SKM-1 (cell line): ENCODE measurements at regions not wholly inside any gene's neighbourhood (a gene's known extent, or its start where the extent isn't known, plus 50 kb on each side); places are given as distances from the start of the nearest gene placed in this dataset.
"Not testable (repeated sequence)": the region's sequence is repeated elsewhere in the genome, so short reads cannot be mapped to it uniquely, and the experiment has no call there.

Source experiments
- DNase-seq: peaks from one replicate; lab custom pipeline; 2025; ENCODE audit not compliant: unreplicated experiment; lab: John Stamatoyannopoulos, UW

GRCh38 chr3:6455031-6455430 is 405.9 kb upstream of the GRM7 start:
- DNase-seq: no peak

GRCh38 chr3:6467186-6467585 is 393.7 kb upstream of the GRM7 start:
- DNase-seq: no peak

- DNase-seq: no peak
These were observed 392.3 kb upstream of the GRM7 start for GRCh38 chr3:6468589-6468988.

DNA sequence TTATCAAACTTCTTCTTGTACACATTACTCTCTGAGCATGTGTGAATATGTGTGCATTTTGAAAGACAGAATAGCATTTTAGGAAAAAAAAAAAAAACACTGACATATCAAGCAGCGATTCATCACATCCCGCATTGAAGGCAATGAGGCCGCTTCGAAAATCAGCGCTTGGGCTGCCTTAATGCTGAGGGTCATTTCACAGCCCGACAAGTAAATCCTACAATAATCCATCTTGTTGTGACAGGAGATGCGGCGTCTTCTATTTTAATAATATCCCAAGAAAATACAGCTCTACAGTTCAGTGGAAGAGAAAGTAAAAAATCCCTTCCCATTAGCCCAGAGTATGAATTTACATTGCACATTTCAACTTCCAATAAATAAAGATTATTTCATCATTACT is 389.2 kb upstream of the GRM7 start:
- no peak for DNase-seq

DNA sequence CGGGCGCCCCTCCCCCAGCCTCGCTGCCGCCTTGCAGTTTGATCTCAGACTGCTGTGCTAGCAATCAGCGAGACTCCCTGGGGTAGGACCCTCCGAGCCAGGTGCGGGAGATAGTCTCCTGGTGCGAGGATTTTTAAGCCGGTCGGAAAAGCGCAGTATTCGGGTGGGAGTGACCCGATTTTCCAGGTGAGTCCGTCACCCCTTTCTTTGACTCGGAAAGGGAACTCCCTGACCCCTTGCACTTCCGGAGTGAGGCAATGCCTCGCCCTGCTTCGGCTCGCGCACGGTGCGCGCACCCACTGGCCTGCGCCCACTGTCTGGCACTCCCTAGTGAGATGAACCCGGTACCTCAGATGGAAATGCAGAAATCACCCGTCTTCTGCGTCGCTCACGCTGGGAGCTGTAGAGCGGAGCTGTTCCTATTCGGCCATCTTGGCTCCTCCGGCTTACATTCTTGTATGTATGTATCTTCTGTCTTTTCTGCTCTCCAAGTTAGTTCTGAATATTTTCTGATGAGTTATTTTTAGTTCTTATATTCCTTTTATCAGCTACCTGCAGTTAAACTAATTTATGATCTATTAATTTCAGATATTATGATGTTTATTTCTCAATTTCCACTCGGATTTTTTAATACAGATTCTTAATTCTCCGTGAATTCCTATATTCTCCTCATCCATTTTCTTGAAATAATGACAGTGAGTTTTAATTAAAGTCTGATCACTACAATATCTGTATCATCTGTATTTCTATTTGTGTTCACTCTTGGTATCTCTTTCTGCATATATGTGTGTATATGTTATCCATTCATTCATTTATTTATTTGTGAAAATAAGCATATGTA is 370.2 kb upstream of the GRM7 start:
- not testable (repeated sequence) for DNase-seq

GRCh38 chr3:6491768-6492167 is 369.1 kb upstream of the GRM7 start:
- DNase-seq: no peak

DNA sequence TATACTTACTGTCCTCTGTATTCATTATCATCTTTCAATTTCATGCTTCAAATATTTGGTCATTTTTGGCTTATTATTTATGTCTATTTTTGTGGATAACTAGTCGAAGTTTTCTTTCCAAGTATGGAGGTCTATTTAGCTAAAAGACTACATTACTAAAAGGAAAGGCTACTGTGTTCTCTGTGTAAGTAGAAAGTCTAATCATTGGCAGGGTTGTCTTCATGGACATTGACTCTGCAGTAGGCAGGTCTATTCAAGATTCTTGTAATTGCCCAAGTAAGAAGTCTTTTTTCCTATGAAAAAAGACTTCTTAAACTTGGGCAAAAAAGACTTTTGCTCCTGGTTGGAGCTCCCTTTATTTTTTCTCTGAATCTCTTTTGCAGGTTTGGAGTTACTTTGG is 368.6 kb upstream of the GRM7 start:
- DNase-seq: no peak

- not testable (repeated sequence) for DNase-seq
These were observed 362.0 kb upstream of the GRM7 start for GRCh38 chr3:6498944-6499343.

DNA sequence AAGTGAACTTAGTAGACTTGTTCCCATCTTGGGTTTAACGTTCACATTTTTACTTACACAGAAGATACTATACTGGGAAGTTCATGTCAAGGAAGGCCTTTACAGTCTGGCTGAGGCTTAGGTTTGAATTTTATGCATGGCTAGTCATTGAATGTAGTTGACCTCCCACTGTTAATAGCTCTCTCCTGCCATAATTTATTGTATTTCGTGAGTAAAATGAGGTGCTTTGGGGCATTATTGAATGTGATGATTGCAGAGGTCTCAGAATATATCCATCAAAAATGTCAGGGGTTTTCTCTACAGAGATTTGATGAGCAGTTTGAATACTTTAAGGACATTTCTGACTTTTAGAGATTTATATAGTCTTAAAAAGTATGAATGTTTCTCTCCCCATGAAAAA is 356.6 kb upstream of the GRM7 start:
- no peak for DNase-seq

DNA sequence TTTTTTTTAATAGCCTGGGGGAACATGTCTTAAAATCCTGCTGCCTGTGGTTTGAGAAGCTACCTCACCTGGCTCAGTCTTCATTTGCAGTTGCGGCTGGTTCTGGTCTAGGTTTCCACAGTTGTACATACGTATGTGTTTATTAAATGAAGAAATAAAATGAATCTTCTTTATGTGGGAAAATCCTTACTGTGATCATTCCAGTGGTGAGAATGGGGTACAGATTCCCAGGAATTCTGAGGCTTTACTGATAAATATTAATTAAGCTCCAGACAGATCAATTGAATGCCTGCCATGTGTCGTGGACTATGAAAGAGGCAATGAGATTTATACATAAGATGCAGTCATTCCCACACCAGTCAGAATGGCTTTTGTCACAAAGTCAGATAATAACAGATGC is 356.1 kb upstream of the GRM7 start:
- no peak for DNase-seq

- DNase-seq: no peak
These were observed 352.5 kb upstream of the GRM7 start for GRCh38 chr3:6508410-6508759.

GRCh38 chr3:6509576-6509975 is 351.3 kb upstream of the GRM7 start:
- DNase-seq: no peak

GRCh38 chr3:6510713-6511112 is 350.2 kb upstream of the GRM7 start:
- no peak for DNase-seq

DNA sequence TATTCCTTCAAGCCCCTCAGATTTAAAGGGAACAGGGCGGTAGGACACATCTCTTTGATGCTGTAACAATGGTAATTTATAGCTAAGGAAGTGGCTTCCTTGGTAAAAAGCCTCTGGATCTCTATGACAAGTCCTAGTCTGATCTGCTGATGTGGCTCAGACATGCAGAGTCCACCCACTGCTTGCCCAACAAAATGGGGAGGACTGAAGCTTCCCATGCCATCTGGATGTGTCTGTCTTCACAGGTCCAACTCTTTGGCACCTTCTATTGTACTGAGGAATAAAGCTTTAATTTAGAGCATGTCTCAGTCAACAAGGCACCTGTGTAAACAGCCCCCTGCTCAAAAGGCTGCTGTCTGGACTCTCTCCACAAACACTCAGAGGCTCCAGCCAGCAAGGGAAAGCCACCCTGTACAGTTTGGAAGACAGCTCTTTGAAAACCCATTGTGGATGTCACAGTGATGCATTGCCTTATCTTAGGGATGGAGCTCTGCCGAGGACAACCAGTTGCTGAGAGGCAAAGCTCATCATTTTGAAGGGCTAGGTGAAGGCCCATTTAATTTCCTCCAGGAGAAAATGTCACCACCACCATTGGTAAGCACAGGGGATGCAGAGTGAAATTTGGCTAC is 348.6 kb upstream of the GRM7 start:
- no peak for DNase-seq

DNA sequence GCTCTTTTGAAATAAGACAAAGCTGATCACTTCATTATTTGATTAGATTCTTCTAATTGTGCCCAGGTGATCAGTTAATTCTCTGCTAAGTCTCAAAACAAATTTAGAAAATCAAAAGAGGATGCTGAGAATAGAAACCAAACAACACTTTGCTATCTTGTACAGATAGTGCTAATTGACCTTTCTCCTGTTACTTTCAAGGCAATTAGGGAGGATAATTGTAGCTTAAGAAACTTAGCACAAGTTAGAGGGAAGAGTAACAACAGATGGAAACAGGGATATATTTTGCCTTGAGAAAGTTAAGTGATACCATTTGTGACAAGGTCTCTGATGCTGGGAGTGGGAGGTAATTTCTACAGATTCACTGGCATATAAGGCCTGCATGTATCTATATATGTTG is 344.8 kb upstream of the GRM7 start:
- no peak for DNase-seq

- DNase-seq: no peak
These were observed 344.2 kb upstream of the GRM7 start for GRCh38 chr3:6516694-6517093.

DNA sequence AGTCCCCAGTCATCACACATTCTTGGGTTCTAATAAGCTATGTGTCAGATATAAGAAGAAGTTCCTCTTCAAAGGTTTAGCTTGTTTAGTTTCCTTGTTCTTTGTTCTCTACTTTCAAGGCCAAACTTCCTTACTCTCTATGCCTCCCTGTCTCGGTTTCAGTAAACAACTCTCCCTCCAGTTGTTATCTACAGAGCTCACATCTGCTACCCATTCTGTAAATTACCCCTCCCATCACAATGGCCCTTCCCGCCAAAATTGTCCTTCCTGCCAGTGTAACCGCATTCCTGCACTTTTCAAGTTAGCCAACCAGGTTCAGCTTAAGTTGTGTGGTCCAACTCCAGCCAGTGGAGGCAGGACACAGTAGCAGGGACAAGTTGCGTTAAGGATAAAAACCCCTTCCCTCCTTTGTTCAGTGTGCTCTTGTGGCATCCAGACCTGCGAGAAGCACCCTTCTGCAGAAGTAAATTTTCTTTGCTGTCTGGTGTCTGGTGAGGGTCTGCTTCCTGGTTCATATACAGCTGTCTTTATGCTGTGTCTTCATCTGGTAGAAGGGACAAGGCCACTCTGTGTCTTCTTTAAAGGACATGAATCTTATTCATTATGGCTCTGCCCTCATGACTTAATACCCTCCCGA is 342.1 kb upstream of the GRM7 start:
- DNase-seq: no peak

DNA sequence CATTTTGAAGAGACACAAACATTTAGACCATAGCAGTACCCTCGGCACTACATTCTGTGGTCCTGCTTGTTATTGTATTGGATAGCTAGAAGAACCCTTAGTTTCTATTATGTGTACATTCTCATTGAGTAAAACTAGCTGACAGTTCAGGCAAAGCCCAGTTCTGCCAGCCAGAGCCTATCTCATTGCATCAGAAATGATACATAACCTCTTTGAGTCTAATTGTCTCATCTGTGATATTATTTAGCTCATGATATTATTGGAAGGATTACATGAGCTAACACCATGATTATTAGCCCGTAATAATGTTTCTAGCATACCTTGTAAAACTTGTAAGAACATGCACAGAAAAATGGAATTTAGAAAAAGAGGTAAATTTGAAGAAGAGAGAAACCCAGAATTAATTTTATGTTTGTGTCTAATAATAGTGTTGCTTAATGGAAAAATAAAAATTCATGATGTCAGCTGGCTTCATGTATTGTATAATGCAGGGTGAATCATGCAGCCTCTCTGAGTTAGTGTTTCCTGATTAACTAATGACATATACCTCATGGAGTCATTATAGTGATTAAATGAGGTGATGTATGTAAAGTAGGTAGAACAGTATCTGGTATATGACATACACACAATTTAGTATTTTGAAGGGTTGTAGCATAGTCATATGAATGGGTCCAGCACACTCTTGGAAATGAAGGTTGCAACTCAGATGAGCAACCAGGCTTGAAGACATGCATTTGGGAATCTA is 339.4 kb upstream of the GRM7 start:
- no peak for DNase-seq

DNA sequence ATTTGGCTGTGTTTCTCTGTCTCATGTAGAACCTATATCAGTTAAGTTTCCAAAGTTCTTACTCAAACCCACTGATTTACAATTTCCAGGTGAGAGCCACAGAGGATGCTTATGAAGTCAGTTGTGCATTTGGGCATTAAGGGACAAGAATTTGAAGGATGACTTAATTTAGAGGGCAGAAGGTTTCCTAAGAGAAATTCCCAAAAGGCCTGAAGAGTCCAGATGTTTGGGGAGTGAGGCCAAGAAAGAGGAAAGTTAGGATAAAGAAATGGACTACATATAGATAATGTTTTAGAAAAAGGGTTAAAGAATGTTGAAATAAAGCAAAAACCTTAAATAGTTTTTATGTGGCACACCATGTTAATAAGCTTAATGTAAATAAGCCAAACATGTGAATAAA is 338.7 kb upstream of the GRM7 start:
- no peak for DNase-seq

DNA sequence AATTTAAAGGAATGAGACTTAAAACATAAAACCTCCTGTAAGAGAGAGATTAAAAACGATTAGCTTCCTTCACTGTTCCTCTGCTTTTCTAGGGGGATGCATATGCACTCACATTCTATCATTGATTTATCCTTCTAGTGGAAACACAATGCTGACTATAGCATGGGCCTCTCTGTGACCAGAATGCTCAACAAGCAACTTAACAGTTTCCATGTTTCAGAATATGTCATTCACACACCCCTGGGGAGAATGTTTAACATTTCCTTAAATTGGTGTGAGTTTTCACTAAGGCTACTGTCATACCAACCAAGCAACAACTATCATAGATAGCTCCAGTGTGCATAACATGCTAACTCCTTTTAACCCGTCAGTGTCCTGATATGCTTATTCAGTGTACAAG is 337.9 kb upstream of the GRM7 start:
- no peak for DNase-seq

- no peak for DNase-seq
These were observed 336.4 kb upstream of the GRM7 start for GRCh38 chr3:6524479-6524878.

DNA sequence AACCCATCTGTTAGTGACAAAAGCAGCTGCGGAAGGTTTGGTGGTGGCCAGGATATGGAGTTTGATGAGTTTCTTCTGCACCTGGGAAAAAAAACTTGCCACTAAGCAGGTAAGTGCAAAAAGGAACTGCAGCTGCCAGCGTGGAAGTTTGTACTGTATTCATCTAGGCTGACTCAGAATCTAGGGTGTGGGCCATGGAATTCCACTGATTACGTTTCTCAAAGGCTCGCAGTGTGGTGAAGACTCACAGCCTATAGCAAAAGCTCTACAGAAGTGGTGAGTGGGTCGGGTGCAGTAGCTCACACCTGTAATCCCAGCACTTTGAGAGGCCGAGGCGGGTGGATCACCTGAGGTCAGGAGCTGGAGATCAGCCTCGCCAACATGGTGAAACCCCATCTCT is 334.6 kb upstream of the GRM7 start:
- no peak for DNase-seq
